Testis (tissue), 2 donors: ENCODE measurements at regions not wholly inside any gene's neighbourhood (a gene's known extent, or its start where the extent isn't known, plus 50 kb on each side); places are given as distances from the start of the nearest gene placed in this dataset.

Experiments
- DNase-seq: peaks from one replicate; pipeline ENCODE4 v3.0.0-alpha.2; 2019
- H3K27ac ChIP-seq, 2 donors: fragments of 200-600 bp; sonication (generic); one replicate each; pipeline ENCODE4 v1.5.1; 2019
- H3K27me3 ChIP-seq: fragments of 200-600 bp; sonication (generic); one replicate; pipeline ENCODE4 v1.5.1; 2019
- H3K36me3 ChIP-seq: fragments of 200-600 bp; sonication (generic); one replicate; pipeline ENCODE4 v1.5.1; 2017; ENCODE audit warnings: low read depth; ENCODE audit errors: missing control alignments
- H3K4me1 ChIP-seq: fragments of 200-600 bp; sonication (generic); one replicate; pipeline ENCODE4 v1.5.1; 2019
- H3K4me3 ChIP-seq, 2 donors: fragments of 200-600 bp; sonication (generic); one replicate each; pipeline ENCODE4 v1.5.1; 2017 to 2019
- H3K9me3 ChIP-seq: fragments of 200-600 bp; sonication (generic); one replicate; pipeline ENCODE4 v1.5.1; 2017
- POLR2A ChIP-seq: fragments of 450-650 bp; IDR thresholded peaks from one replicate; pipeline ENCODE4 v1.6.1; 2017; ENCODE audit warnings: antibody characterized with exemption, mild to moderate bottlenecking, moderate library complexity
- WGBS, 2 donors: methylation state at CpG; one replicate each; pipeline ENCODE4 v1.1.5; 2018; 5-methylcytosine and 5-hydroxymethylcytosine counted together
- intact Hi-C: fragments of 100-400 bp; cut with DNase I; formaldehyde crosslinking; loops from one replicate; pipeline ENCODE4 v1.15.1; 2023; ENCODE audit warnings: low total_unique reads
- TF ChIP-seq, protein P1 (sequence below), 3 experiments: fragments of 450-650 bp in 2 of 3; fragments of 200-600 bp in 1 of 3; sonication (generic) in 1 of 3; IDR thresholded peaks; one replicate each; pipeline ENCODE4 v1.5.1; 2016 to 2019; ENCODE audit warnings: antibody characterized with exemption in 3 of 3, mild to moderate bottlenecking in 2 of 3, moderate library complexity in 1 of 3

DNA sequence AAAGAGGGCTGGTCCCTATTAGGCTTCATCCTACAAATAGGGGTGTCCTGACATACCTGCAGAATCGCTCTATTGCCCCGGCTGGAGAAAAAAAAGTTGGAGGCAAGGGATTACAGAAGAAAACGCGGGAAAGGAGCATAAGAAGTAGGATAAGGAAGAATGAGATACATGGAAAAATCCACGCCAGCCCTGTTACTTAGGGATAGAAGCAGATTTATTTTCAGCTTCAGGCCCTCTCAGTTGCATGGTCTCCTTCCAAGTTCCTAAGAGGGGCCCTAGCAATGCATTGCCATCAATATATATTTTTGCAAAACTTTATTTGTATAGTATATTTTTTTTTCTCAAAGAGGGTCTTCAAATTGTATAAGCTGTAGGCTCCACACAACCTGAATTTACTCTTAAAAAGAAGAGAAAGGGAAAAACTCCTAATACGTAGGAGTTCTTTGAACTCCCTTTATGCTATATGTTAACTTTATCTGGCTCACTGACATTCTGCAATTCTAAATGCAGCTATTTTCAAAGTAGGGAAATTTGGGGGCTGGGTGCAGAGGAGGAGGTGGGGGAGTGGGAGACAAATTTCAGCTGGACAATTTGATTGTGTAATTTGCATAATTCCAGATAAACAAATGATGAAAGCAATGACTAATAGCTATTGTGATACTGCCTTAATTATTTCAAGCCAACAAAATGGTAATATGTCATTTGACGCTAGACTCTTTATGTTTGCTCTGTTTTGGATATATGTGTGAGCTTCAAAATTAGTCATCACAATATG lies 137.7 kb upstream of the TRHDE start:
- no peaks in the 10 kb centered on the region for H3K9me3 ChIP-seq
- no peaks in the 10 kb centered on the region for H3K36me3 ChIP-seq
- no peak overlapping the region for H3K4me3 ChIP-seq
- WGBS, 2 donors = 61 to 67% methylated on average over 7 of the region's 7 CpGs
- no peak for DNase-seq
- no peak for TF ChIP-seq POLR2A
- TF ChIP-seq, protein P1, sequence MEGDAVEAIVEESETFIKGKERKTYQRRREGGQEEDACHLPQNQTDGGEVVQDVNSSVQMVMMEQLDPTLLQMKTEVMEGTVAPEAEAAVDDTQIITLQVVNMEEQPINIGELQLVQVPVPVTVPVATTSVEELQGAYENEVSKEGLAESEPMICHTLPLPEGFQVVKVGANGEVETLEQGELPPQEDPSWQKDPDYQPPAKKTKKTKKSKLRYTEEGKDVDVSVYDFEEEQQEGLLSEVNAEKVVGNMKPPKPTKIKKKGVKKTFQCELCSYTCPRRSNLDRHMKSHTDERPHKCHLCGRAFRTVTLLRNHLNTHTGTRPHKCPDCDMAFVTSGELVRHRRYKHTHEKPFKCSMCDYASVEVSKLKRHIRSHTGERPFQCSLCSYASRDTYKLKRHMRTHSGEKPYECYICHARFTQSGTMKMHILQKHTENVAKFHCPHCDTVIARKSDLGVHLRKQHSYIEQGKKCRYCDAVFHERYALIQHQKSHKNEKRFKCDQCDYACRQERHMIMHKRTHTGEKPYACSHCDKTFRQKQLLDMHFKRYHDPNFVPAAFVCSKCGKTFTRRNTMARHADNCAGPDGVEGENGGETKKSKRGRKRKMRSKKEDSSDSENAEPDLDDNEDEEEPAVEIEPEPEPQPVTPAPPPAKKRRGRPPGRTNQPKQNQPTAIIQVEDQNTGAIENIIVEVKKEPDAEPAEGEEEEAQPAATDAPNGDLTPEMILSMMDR (IDR thresholded peaks at IDR 0.05) = no peak
- H3K27me3 ChIP-seq = no peaks in the 10 kb centered on the region
- H3K4me1 ChIP-seq = no peaks in the 10 kb centered on the region
- no peak overlapping the region for H3K27ac ChIP-seq
- intact Hi-C loops = no loop called here

DNA sequence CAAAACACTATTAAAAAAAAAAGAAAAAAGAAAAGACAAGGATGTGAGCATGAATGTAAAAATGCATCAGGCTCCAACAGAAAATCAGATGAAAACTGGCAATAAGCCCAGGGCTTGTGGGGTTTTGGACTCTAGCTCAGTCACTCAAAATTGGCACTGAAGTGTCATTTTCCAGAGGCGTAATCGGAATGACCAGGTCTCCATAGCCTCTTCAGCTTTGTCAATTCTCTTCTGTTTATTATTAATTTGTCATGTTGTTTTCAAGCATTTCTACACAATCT lies 137.2 kb upstream of the TRHDE start:
- WGBS, 2 donors = 70 to 75% methylated on average over 2 of the region's 2 CpGs

DNA sequence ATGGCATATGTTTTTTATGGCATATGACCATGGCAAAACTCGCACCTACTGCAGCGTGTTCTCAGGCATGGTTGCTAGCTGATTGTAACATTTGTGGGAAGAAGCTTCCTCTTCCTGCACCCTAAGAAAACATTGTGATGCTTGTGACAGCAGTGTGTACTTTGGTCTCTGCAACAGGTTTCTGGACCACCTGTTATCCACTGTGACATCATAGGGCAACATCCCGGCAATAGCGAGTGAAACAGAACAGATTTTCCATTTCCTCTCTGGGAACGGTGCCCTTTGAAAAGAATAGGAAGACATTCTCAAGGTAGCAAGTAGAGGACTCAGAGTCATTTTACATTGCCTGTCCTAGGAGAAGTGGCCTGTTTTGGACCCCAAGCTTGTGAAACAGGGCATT lies 135.4 kb upstream of the TRHDE start:
- intact Hi-C loops = no loop called here
- no peak for DNase-seq
- Histone ChIP-seq H3K9me3 (no peaks in the 10 kb centered on the region), H3K4me1 (no peaks in the 10 kb centered on the region), H3K36me3 (no peaks in the 10 kb centered on the region), H3K4me3 (no peak overlapping the region), H3K27ac (no peak overlapping the region), H3K27me3 (no peaks in the 10 kb centered on the region)
- TF ChIP-seq, protein P1 (IDR thresholded peaks at IDR 0.05) = no peak
- no peak for TF ChIP-seq POLR2A
- WGBS, 2 donors = 90 to 94% methylated on average over 5 of the region's 5 CpGs

More for the DNA sequence above, 137.2 kb upstream of the TRHDE start:
- no peak overlapping the region for H3K4me3 ChIP-seq
- DNase-seq = no peak
- intact Hi-C loops = no loop called here
- H3K27ac ChIP-seq = no peak overlapping the region
- no peaks in the 10 kb centered on the region for H3K36me3 ChIP-seq
- TF ChIP-seq, protein P1 (IDR thresholded peaks at IDR 0.05) = no peak
- no peaks in the 10 kb centered on the region for H3K4me1 ChIP-seq
- H3K9me3 ChIP-seq = no peaks in the 10 kb centered on the region
- H3K27me3 ChIP-seq = no peaks in the 10 kb centered on the region

DNA sequence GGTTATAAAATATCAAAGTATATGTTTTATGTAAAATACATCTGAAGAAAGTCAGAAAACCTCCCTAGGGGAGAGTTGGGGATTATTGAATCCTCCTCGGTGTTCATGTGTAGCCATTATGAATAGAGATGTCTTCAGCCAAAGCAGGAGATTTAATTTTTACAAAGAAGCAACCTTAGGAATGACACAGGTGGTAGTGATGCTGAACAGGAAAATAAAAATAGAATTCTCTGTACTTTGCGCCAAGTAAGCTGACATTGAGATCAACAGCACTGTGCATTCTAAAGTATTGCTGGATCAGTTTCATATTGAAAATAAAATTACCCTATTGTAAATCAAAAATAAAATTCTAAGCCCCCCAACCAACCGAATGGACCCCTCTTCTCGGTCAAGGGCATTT lies 132.8 kb upstream of the TRHDE start:
- Histone ChIP-seq H3K27ac (no peak overlapping the region), H3K9me3 (no peaks in the 10 kb centered on the region), H3K4me3 (no peak overlapping the region), H3K36me3 (no peaks in the 10 kb centered on the region), H3K27me3 (no peaks in the 10 kb centered on the region), H3K4me1 (no peaks in the 10 kb centered on the region)
- intact Hi-C loops = no loop called here
- WGBS, 2 donors = 85 to 87% methylated on average over 4 of the region's 4 CpGs
- DNase-seq = no peak
- TF ChIP-seq, protein P1 (IDR thresholded peaks at IDR 0.05) = no peak
- TF ChIP-seq POLR2A = no peak

DNA sequence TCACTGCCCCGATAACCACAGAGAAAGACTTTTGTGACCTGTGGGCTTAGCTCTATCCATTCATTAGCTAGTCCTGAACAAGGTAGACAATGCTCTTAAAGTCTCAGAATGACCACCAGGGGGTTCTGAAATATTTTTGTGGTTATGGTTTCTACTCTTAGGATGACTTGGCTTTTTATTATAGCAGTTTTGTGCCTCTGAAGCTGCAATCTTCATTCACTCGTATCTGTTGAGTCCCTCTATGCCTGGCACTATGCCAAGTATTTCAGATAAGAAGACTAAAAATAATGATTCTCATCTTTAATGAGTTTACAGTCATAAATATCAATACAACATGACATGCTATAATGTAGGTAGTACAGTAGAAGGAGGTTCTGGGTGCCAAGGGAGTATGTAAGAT lies 130.8 kb upstream of the TRHDE start:
- 55 to 62% methylated on average over 2 of the region's 2 CpGs for WGBS, 2 donors

More for the DNA sequence above, 130.8 kb upstream of the TRHDE start:
- no peak for DNase-seq
- H3K27me3 ChIP-seq = no peaks in the 10 kb centered on the region
- H3K9me3 ChIP-seq = no peaks in the 10 kb centered on the region
- TF ChIP-seq POLR2A = no peak
- TF ChIP-seq, protein P1 (IDR thresholded peaks at IDR 0.05) = no peak
- no peaks in the 10 kb centered on the region for H3K36me3 ChIP-seq
- no peak overlapping the region for H3K4me3 ChIP-seq
- H3K27ac ChIP-seq = no peak overlapping the region
- intact Hi-C loops = no loop called here
- H3K4me1 ChIP-seq = no peaks in the 10 kb centered on the region
